ENCODE measurements at regions not wholly inside any gene's neighbourhood (a gene's known extent, or its start where the extent isn't known, plus 50 kb on each side); places are given as distances from the start of the nearest gene placed in this dataset.

DNA sequence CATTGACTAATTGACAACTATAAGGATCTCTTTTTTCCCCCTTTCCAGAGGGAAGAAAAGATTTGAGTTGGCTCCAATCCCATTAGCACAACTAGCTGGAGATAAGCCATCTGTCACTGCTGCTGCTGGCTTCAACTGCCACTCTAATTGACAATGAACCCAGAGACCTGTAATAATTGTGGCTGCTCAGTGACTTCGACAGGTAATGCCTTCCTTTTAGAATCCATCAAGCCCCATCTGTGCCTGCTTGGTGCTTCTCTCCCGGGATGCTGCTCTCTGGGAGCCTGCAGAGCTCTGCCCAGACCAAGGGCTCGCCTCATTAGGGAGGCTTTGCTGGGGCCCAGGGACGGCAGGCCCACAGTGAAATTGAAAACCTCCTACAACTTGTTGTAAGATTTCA lies 376.7 kb upstream of the SOX11 start:
- H3K4me3 ChIP-seq = no peak overlapping the region
- DNase-seq (no peak), ATAC-seq (no peak)
- H3K9me3 ChIP-seq = peaks cover 42% of the 10 kb centered on the region
- H3K36me3 ChIP-seq (ENCODE audit: low read depth) = no peaks in the 10 kb centered on the region
- intact Hi-C loops (cut with DNase I, micrococcal nuclease) = no loop called here
- no peaks in the 10 kb centered on the region for H3K4me1 ChIP-seq (ENCODE audit: low read depth)
- TF ChIP-seq, protein P1, sequence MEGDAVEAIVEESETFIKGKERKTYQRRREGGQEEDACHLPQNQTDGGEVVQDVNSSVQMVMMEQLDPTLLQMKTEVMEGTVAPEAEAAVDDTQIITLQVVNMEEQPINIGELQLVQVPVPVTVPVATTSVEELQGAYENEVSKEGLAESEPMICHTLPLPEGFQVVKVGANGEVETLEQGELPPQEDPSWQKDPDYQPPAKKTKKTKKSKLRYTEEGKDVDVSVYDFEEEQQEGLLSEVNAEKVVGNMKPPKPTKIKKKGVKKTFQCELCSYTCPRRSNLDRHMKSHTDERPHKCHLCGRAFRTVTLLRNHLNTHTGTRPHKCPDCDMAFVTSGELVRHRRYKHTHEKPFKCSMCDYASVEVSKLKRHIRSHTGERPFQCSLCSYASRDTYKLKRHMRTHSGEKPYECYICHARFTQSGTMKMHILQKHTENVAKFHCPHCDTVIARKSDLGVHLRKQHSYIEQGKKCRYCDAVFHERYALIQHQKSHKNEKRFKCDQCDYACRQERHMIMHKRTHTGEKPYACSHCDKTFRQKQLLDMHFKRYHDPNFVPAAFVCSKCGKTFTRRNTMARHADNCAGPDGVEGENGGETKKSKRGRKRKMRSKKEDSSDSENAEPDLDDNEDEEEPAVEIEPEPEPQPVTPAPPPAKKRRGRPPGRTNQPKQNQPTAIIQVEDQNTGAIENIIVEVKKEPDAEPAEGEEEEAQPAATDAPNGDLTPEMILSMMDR (IDR thresholded peaks at IDR 0.05) = no peak

DNA sequence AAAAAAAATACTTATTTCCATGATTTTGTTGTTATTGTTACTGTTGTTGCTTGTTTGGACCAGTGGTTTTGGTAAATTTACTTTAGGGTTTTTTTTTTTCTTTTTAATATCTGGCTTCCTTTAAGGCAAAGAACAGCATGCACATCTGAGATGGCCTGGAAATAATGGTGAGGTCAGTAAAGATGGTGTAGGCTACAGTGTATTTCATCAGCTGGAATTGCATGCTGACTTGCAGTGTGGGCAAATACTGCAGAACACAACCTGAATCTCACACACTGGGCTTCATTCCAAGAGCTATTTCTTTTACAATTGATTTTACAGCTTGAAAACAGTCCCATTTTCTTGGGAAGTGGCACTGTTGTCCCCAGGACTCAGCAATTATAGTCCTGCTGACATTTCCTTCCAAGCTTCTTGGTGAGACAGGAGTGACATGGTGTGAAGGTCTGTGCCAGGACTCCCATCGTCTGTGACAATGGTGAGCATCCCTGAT lies 376.1 kb upstream of the SOX11 start:
- ATAC-seq (no peak), DNase-seq (no peak)
- H3K36me3 ChIP-seq (ENCODE audit: low read depth) = no peaks in the 10 kb centered on the region
- peaks cover 41% of the 10 kb centered on the region for H3K9me3 ChIP-seq
- H3K4me1 ChIP-seq (ENCODE audit: low read depth) = no peaks in the 10 kb centered on the region
- TF ChIP-seq, protein P1 (IDR thresholded peaks at IDR 0.05) = no peak
- no peak overlapping the region for H3K4me3 ChIP-seq
- intact Hi-C loops (cut with DNase I, micrococcal nuclease) = no loop called here

DNA sequence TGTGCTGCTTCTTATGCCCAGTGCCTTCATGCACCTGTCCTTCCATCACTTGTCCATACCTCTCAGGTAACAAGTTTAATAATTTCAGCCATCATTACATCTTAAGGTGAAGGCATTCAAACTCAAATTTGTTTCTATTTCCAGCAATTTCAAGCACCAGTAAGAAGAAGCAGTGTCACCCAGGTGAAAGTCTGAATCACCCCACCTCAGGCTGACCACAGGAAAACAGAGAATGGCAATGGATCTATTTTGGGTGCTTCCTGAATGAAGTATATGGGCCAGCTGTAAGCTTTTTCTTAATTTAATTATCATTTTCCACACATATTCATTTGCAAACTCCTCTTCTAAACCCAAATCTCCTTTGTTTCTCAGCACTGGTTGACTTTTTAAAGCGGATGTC lies 372.7 kb upstream of the SOX11 start:
- H3K9me3 ChIP-seq = peaks cover 35% of the 10 kb centered on the region
- TF ChIP-seq, protein P1 (IDR thresholded peaks at IDR 0.05) = no peak
- H3K4me3 ChIP-seq = no peak overlapping the region
- H3K36me3 ChIP-seq (ENCODE audit: low read depth) = no peaks in the 10 kb centered on the region
- intact Hi-C loops (cut with DNase I, micrococcal nuclease) = no loop called here
- no peak for DNase-seq
- H3K4me1 ChIP-seq (ENCODE audit: low read depth) = no peaks in the 10 kb centered on the region
- no peak for ATAC-seq

DNA sequence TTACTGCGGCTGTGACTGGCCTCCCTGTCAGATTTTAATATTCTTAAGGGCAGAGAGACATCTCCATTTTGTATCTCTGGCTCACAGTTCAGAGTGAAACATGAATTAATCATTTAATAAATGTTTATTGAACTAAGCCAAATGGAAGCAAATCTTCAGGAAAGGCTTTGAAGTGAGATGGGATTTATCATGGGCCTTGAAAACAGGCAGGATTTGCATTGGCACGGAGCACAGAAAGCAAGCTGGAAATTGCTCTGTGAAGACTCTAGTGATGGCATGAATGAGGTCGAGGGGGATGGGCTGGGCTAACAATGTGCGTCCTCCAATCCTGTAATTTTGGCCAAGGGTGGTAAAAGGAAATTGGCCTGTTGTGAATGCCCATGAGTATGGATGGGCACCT lies 369.8 kb upstream of the SOX11 start:
- Histone ChIP-seq H3K36me3 (ENCODE audit: low read depth) (no peaks in the 10 kb centered on the region), H3K4me3 (no peak overlapping the region), H3K4me1 (ENCODE audit: low read depth) (no peaks in the 10 kb centered on the region), H3K9me3 (peaks cover 30% of the 10 kb centered on the region)
- intact Hi-C loops (cut with DNase I, micrococcal nuclease) = no loop called here
- TF ChIP-seq, protein P1 (IDR thresholded peaks at IDR 0.05) = no peak
- ATAC-seq (no peak), DNase-seq (no peak)

DNA sequence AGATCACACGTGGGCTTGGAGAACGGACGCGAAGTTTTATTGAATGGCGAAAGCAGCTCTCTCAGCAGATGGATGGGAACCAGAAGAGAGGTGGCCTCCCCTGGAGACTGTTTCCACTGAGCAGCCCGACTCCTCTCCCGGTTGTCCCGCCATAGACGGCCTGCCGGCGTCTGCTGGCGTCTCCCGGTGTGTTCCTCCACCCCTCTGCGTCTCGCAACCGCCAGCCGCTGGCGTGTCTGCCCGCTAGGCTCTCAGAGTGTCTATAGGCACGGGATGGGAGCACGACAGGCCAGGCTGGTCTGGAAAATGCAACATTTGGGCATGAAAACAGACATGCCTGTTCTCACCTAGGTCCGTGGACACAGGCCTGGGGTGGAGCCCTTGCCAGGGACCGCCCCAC lies 366.7 kb upstream of the SOX11 start:
- TF ChIP-seq, protein P1 (IDR thresholded peaks at IDR 0.05) = no peak
- no peak overlapping the region for H3K4me3 ChIP-seq
- intact Hi-C loops (cut with DNase I, micrococcal nuclease) = no loop called here
- H3K9me3 ChIP-seq = peaks cover 40% of the 10 kb centered on the region
- no peak for DNase-seq
- no peaks in the 10 kb centered on the region for H3K4me1 ChIP-seq (ENCODE audit: low read depth)
- H3K36me3 ChIP-seq (ENCODE audit: low read depth) = no peaks in the 10 kb centered on the region
- ATAC-seq = no peak

DNA sequence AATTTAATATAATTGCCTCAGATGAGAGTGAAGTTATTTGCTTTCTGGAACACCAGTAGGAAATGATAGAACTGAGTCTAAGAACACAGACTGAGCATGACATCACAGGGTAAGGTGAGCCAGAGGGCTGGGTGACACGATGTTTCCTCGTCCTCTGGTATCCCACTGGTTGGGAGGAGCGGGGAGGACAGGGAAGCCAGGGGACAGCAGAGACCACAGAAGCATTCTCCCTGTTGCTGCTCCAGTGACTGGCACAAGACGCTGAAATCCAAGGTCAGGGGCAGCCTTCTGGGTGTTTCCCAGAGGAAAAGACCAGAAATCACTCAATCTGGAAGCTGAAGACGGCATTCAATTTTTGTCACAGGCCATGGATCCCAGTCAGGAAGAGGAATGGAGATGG lies 363.4 kb upstream of the SOX11 start:
- TF ChIP-seq, protein P1 (IDR thresholded peaks at IDR 0.05) = no peak
- no peak for ATAC-seq
- no peak overlapping the region for H3K4me3 ChIP-seq

More for the DNA sequence above, 363.4 kb upstream of the SOX11 start:
- no peaks in the 10 kb centered on the region for H3K36me3 ChIP-seq (ENCODE audit: low read depth)
- H3K9me3 ChIP-seq = peaks cover 44% of the 10 kb centered on the region
- intact Hi-C loops (cut with DNase I, micrococcal nuclease) = no loop called here
- no peak for DNase-seq
- no peaks in the 10 kb centered on the region for H3K4me1 ChIP-seq (ENCODE audit: low read depth)
